Astrocyte (in vitro differentiated cells and primary cell): ENCODE measurements at regions not wholly inside any gene's neighbourhood (a gene's known extent, or its start where the extent isn't known, plus 50 kb on each side); places are given as distances from the start of the nearest gene placed in this dataset.

ENCODE experiments used
- CTCF ChIP-seq: IDR thresholded peaks from 2 replicates; pipeline ENCODE4 v1.5.1; 2011; ENCODE audit warnings: low read depth, mild to moderate bottlenecking, inconsistent platforms, low read length, moderate library complexity; ENCODE audit not compliant: insufficient read depth
- EZH2 ChIP-seq: IDR thresholded peaks from 2 replicates; pipeline ENCODE4 v1.6.1; 2012; ENCODE audit warnings: mild to moderate bottlenecking, low read length, inconsistent platforms; ENCODE audit not compliant: insufficient read depth

GRCh38 chrX:39866229-39866628 lies 231.5 kb downstream of the BCOR start:
- no peak for TF ChIP-seq CTCF
- TF ChIP-seq EZH2, result no peak
